ENCODE measurements at regions not wholly inside any gene's neighbourhood (a gene's known extent, or its start where the extent isn't known, plus 50 kb on each side); places are given as distances from the start of the nearest gene placed in this dataset.

DNA sequence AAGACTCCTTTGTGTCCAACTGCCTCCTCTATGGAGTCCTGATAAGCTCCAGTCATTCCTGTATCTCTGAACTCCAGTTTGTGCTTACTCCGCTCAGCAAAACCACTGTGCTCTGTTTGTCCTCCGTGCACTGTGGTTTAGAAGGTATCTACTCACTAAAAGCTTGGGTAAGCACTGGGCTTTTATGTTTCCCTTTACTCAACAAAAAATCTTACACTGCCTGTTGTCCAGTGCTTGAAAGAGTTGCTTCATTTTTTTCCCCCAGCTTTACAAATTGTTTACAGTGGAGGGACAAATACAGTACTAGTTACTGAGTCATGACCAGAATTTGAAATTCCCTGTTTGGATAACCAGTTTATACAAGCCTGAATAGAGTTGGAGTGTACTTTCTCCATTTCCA is 545.3 kb upstream of the FAT1 start:
- no peak for DNase-seq

GRCh38 chr4:187270154-187270553 is 546.5 kb upstream of the FAT1 start:
- no peak for DNase-seq

DNA sequence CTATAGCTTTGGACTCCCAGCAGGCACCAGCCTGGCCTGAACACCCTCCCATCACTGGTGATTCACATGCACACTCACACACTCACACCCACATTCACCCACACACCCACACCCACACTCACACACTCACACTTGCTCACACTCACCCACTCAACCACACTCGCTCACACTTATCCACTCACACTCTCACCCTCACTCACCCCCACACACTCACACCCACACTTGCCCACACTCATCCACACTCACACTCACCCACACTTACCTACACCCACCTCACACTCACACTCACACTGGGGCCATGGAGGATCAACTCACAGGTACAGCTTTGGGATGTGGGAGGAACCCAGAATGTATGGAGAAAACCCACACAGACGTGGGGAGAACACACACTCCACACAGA is 548.2 kb upstream of the FAT1 start:
- no peak for DNase-seq

DNA sequence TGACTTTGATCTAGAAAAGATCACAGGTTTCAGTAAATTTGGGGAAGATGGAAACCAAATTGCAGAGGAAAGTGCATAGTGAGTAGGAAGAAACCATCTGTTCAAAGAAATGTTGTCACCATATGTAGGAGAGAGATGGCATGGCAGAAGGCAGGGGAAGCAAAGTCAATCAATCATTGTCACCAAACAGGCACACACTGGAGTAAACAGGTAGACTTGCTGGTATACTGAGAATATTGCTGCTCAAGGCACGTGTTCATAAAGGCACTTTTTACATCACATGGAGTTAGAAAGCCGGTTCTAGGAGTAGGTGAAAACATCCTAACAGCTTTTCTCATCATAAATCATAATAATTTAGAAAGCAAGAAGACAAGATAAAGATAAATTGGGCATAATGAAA is 550.5 kb upstream of the FAT1 start:
- DNase-seq = no peak

GRCh38 chr4:187276736-187277408 is 553.2 kb upstream of the FAT1 start:
- DNase-seq = no peak

DNA sequence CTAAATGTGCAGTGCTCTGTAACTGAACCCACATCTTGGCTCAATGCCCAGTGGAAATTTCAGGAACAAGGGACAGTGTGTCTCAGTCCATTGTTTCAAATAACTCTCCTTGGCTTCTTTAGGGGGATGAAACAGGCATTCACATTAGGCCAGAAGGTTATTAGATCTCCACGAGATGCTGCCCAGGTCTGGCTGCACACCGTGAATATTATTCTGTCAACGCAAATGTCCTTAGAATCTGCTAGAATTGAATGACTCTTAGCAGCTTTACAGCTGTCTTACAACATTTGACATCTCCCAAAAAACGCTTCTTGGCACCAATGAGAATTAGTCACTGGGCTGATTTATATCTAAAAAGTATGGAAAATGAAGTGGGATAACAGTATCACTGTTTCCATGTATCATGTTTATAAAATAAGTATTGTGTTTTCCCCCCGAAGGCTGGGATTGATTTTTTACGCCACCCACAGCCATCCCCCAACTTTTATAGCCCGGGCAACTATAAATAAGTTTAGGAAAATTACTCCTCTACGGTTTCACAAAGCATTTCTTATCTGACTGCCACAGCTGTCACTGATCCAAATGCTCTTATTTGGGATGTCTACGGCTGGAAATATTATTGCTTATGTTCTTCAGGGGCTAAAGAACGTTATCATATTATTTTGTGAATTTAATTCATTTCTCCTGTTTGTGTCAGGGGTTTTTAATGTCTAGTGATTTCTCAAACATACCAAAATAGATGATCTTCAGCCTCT is 559.7 kb upstream of the FAT1 start:
- DNase-seq = no peak

GRCh38 chr4:187286525-187286924 is 562.9 kb upstream of the FAT1 start:
- peak; percentile 38 for DNase-seq

- peak; percentile 68 for DNase-seq
Observed at GRCh38 chr4:187289371-187289770, 565.7 kb upstream of the FAT1 start.

DNA sequence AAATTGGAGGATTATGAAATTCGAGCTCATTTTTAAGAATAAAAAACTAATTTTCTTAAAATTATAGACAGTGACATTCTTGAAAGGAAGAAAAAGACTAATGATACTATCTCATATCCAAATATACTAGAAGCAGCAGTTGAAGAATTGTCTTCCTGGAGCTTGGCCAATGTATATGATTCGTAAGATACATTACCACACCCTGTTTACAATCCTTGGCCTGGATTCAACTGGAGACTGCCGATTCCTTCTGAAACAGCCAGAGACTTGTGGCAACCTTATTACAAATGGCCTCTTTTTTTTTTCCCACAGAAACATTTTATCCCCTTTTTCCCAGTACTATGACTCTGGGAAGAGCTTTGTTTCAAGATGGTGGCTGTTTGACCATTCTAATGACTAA is 571.2 kb upstream of the FAT1 start:
- peak; percentile 91 for DNase-seq

- no peak for DNase-seq
Observed at GRCh38 chr4:187301923-187302322, 578.3 kb upstream of the FAT1 start.

GRCh38 chr4:187302457-187303150 is 578.9 kb upstream of the FAT1 start:
- DNase-seq = peak; percentile 50

DNA sequence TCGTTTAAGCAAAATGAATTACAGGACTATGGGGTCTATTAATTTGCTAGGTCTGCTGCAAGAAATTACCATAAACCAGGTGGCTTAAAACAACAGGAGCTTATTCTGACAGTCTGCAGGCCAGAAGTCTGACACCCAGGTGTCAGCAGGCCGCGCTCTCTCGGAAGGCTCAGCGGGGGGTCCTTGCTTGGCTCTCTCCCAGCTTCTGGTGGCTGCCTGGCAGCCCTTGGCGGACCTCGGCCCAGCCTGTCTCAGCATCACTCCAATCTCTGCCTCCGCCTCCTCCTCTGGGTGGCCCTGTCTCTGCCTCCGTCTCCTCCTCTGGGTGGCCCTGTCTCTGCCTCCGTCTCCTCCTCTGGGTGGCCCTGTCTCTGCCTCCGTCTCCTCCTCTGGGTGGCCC is 580.5 kb upstream of the FAT1 start:
- DNase-seq = no peak

DNA sequence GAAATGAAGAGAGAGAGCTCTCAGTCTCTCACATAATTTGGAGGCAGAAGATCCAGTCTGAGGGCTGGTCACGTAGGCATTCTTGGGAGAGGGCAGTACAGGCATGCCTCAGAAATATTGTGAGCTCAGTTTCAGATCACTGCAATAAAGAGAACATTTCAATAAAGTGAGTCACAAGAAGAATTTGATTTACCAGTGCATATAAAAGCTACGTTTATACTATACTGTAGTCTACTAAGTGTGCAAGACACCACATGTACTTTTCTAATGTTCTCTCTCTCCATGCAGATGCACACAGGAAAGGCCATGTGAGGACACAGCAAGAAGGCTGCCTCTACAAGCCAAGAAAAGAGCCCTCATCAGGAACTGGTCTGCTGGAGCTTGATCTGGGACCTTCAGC is 583.5 kb upstream of the FAT1 start:
- peak; percentile 43 for DNase-seq

DNA sequence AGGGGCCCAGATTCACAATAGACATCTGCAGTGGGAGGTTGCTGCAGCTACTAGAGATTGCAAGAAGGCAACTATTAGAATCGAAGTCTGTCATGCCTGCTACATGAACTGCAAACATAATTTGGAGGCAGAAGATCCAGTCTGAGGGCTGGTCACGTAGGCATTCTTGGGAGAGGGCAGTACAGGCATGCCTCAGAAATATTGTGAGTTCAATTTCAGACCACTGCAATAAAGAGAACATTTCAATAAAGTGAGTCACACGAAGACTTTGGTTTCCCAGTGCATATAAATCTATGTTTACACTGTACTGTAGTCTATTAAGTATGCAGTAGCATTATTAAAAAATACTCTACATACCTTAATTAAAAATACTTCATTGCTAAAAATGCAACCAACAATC is 585.8 kb upstream of the FAT1 start:
- DNase-seq = peak; percentile 87

GRCh38 chr4:187312299-187312698 is 588.6 kb upstream of the FAT1 start:
- no peak for DNase-seq

GRCh38 chr4:187317799-187318198 is 594.1 kb upstream of the FAT1 start:
- DNase-seq = no peak

GRCh38 chr4:187321711-187322110 is 598.1 kb upstream of the FAT1 start:
- peak; percentile 52 for DNase-seq

DNA sequence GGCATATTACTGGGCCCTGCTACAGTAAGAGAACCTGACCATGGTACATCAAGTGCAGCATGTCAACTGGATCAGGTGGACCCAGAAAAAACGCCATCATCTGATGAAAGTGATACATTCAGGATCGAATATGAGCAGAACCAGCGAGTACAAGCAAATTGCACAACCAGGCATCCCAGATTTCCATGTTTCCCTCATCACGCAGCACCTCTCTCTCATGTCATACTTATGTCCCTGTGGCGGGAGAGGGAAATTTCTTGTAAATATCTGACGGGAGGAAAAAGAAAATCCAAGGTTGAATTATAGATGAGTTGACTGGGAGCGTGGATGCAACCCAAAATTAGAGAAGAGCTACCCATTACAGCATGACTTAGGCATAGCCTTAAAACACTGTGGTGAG is 608.5 kb upstream of the FAT1 start:
- no peak for DNase-seq

- no peak for DNase-seq
Observed at GRCh38 chr4:187333151-187333550, 609.5 kb upstream of the FAT1 start.

DNA sequence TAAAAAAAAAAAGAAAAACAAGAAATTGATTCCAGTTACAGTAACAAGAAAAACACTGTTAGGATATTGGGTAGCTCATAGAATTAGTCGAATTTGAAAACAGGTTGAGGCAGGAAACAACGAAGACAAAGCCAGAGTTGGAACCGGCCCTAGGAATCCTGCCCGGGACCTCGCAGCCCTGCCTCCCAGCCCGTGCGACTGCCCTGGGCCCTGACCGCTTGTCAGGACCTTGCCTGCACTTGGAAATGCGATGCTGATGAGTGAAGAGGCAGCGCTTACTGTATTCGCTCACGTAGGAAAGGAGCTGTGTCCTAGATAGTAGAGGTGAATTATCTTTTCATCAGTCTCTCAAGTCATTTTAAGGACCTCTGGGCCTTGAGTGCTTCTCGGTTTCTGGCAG is 611.7 kb upstream of the FAT1 start:
- DNase-seq = no peak

DNA sequence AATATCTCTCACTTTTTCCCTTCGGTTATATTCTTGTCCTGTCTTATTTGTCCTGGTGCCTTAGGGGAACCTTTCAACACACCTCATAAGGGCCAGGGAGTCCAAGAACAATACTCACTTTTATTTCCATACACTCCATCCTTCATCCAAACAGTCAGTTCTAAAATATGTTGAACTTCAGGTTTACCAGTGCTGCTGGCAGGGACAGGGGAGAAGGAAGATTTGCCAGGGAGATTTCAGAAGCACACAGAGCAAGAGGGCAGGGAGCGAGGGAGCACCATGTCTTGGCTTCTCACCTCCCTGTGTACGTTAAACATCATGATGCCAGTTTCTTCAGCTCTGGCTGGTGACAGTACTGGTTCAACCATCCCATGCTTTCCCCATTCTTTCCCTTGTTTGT is 631.1 kb upstream of the FAT1 start:
- no peak for DNase-seq

DNA sequence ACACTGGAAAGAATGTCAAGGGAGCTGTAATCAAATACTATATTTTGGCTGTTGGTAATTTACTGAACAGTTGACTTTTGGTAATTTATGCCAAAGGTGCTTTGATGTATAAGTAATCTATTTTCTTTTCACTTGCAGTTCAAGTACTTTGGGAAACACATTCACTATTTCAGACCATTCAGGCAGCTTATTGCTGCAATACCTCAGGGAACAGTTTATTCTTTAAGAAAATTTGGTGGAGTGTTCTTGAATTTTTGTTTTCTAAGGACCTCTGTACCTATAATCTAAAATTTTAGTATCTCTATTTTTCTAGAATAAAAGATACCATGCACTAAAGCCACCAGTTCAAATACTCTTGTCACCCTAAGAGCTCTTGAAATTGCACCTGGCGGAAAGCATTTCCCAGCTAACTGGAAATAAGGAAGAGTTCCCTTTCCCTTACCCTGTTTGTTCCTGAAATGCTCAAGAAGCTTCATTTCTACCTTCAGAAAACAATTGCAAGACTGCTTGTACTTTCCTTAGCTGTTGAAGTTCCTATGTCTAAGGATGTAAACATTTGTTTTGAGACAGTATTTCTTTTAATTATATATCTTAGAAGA is 633.5 kb upstream of the FAT1 start:
- no peak for DNase-seq

GRCh38 chr4:187357821-187358220 is 634.2 kb upstream of the FAT1 start:
- no peak for DNase-seq
